ENCODE measurements at regions not wholly inside any gene's neighbourhood (a gene's known extent, or its start where the extent isn't known, plus 50 kb on each side); places are given as distances from the start of the nearest gene placed in this dataset.

GRCh38 chr2:176507786-176508185, 238.5 kb downstream of the MTX2 start:
- no peak for DNase-seq

- no peak for DNase-seq
Measured at GRCh38 chr2:176508374-176508773, 239.1 kb downstream of the MTX2 start.

GRCh38 chr2:176508984-176509740, 239.9 kb downstream of the MTX2 start:
- no peak for DNase-seq

- no peak for DNase-seq
Measured at GRCh38 chr2:176514276-176514675, 245.0 kb downstream of the MTX2 start.

GRCh38 chr2:176514805-176515500, 245.7 kb downstream of the MTX2 start:
- no peak for DNase-seq

GRCh38 chr2:176516051-176516602, 246.9 kb downstream of the MTX2 start:
- DNase-seq, result no peak

- DNase-seq, result no peak
Measured at GRCh38 chr2:176518823-176519222, 249.6 kb downstream of the MTX2 start.

GRCh38 chr2:176521878-176522670, 252.8 kb downstream of the MTX2 start:
- DNase-seq, result no peak

GRCh38 chr2:176525086-176525485, 255.8 kb downstream of the MTX2 start:
- DNase-seq, result no peak

GRCh38 chr2:176526995-176527901, 258.0 kb downstream of the MTX2 start:
- DNase-seq, result no peak

GRCh38 chr2:176531608-176532007, 262.4 kb downstream of the MTX2 start:
- DNase-seq, result no peak

GRCh38 chr2:176533505-176534193, 264.4 kb downstream of the MTX2 start:
- DNase-seq, result no peak

- DNase-seq, result no peak
Measured at GRCh38 chr2:176534798-176535466, 265.7 kb downstream of the MTX2 start.

- no peak for DNase-seq
Measured at GRCh38 chr2:176535467-176536113, 266.3 kb downstream of the MTX2 start.

- DNase-seq, result no peak
Measured at GRCh38 chr2:176536439-176537133, 267.3 kb downstream of the MTX2 start.

- no peak for DNase-seq
Measured at GRCh38 chr2:176537932-176538331, 268.7 kb downstream of the MTX2 start.

- DNase-seq, result no peak
Measured at GRCh38 chr2:176540995-176541394, 271.8 kb downstream of the MTX2 start.

GRCh38 chr2:176542476-176542875, 273.2 kb downstream of the MTX2 start:
- no peak for DNase-seq

GRCh38 chr2:176544557-176544956, 275.3 kb downstream of the MTX2 start:
- DNase-seq, result no peak

Measured in activated CD4-positive, alpha-beta T cell treated with anti-CD3 and anti-CD28 coated beads for 4 hours (primary cell).